ENCODE measurements at regions not wholly inside any gene's neighbourhood (a gene's known extent, or its start where the extent isn't known, plus 50 kb on each side); places are given as distances from the start of the nearest gene placed in this dataset.

DNA sequence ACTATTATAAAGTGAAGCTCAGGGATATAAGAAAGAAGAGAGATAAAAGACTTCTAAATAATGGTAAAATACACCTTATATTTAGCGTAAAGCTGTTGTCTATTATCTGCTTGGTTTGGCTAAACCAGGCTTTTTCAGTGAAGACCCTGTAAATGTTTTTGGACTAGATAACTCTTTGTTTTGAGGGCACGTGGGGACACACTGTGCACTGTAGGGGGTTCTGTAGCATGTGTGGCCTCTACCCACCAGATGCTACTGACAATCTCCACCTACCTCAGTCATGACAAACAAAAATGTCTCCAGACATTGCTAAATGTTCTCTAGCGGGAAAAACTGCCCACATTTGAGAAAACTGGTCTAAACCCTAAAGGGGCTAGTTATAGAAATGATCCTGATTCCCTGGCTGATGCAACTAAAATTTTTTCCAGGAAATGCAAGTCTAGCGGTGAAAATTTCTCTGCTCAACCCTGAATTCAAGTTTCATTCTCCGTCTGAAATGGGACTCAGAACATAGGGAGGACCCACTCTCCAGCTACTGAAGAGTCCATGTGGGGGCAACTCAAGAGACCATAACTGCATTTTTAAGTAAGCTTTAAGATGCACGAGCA lies 355.2 kb upstream of the RASGEF1B start:
- WGBS, 5 donors: 63 to 85% (median 72%) methylated on average over 6 of the region's 6 CpGs
- H3K27me3 ChIP-seq (replicated peaks in 1 of 7): no peaks in the 10 kb centered on the region
- intact Hi-C loops (cut with DNase I; ENCODE audit: low total_unique reads): no loop called here
- TF ChIP-seq, protein P1, sequence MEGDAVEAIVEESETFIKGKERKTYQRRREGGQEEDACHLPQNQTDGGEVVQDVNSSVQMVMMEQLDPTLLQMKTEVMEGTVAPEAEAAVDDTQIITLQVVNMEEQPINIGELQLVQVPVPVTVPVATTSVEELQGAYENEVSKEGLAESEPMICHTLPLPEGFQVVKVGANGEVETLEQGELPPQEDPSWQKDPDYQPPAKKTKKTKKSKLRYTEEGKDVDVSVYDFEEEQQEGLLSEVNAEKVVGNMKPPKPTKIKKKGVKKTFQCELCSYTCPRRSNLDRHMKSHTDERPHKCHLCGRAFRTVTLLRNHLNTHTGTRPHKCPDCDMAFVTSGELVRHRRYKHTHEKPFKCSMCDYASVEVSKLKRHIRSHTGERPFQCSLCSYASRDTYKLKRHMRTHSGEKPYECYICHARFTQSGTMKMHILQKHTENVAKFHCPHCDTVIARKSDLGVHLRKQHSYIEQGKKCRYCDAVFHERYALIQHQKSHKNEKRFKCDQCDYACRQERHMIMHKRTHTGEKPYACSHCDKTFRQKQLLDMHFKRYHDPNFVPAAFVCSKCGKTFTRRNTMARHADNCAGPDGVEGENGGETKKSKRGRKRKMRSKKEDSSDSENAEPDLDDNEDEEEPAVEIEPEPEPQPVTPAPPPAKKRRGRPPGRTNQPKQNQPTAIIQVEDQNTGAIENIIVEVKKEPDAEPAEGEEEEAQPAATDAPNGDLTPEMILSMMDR (IDR thresholded peaks at IDR 0.05 in 8 of 11, conservative IDR thresholded peaks at IDR 0.05 in 3 of 11): no peak
- TF ChIP-seq POLR2AphosphoS5 (IDR thresholded peaks at IDR 0.05) (no peak), POLR2A (IDR thresholded peaks at IDR 0.05) (no peak)
- H3K27ac ChIP-seq: no peak overlapping the region
- H3K9me3 ChIP-seq: no peaks in the 10 kb centered on the region
- no peaks in the 10 kb centered on the region for H3K36me3 ChIP-seq
- H3K4me3 ChIP-seq: no peak overlapping the region
- H3K4me1 ChIP-seq: no peaks in the 10 kb centered on the region
- DNase-seq: no peak

DNA sequence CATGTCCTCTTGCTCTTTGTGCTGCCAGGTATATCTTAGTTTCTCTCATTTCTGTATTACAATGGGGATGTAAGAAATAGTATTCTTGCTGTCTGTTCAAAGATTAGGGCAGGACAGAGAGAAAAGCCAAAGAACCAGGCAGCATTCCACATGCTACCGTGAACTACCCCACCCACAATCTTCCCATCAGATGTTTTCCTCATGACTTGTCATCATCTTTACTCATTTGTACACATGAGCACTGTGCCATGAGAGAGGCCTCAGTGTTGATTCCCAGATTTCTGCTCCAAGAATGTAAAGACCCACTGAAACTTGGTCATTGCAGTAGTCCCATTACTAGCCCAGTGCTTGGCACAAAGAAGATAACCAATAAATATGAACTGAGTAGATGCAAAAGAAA lies 354.6 kb upstream of the RASGEF1B start:
- Histone ChIP-seq H3K9me3 (no peaks in the 10 kb centered on the region), H3K27ac (no peak overlapping the region), H3K36me3 (no peaks in the 10 kb centered on the region), H3K4me1 (no peaks in the 10 kb centered on the region), H3K27me3 (replicated peaks in 1 of 7) (no peaks in the 10 kb centered on the region), H3K4me3 (no peak overlapping the region)
- no peak for TF ChIP-seq POLR2AphosphoS5 (IDR thresholded peaks at IDR 0.05)
- TF ChIP-seq, protein P1 (IDR thresholded peaks at IDR 0.05 in 8 of 11, conservative IDR thresholded peaks at IDR 0.05 in 3 of 11): no peak
- no peak for DNase-seq
- intact Hi-C loops (cut with DNase I; ENCODE audit: low total_unique reads): no loop called here
- 84 to 100% (median 95%) methylated on average over 1 of the region's 1 CpG for WGBS, 5 donors

DNA sequence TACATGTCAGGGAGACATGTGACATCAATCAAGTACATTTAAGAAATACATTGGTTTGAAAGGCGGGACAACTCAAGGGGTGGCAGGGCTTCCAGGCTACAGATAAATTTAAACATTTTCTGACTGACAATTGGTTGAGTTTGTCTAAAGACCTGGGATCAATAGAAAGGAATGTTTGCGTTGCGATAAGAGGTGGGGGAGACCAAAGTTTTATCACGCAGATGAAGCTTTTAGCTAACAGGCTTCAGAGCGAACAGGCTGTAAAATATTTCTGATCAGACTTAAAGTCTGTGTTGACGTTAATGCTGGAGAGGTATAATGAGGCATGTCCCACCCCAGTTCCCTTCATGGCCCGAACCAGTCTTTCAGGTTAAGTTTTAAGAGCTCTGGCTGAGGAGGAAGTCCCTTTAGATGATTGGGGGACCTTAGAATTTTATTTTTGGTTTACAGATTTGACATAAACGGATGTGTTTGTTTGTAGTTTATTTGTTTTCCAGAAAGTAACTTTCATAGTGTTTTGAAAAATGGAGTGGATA lies 346.7 kb upstream of the RASGEF1B start:
- no peak for DNase-seq
- H3K27me3 ChIP-seq (replicated peaks in 1 of 7): no peaks in the 10 kb centered on the region
- 79 to 94% (median 88%) methylated on average over 8 of the region's 8 CpGs for WGBS, 5 donors
- no peak overlapping the region for H3K4me3 ChIP-seq
- TF ChIP-seq POLR2AphosphoS5 (IDR thresholded peaks at IDR 0.05) (no peak), POLR2A (IDR thresholded peaks at IDR 0.05) (no peak)
- TF ChIP-seq, protein P1 (IDR thresholded peaks at IDR 0.05 in 8 of 11, conservative IDR thresholded peaks at IDR 0.05 in 3 of 11): no peak
- no peaks in the 10 kb centered on the region for H3K36me3 ChIP-seq
- H3K9me3 ChIP-seq: no peaks in the 10 kb centered on the region
- H3K27ac ChIP-seq: no peak overlapping the region
- intact Hi-C loops (cut with DNase I; ENCODE audit: low total_unique reads): no loop called here
- peaks cover 0 to 13% (median 5%) of the 10 kb centered on the region in 6 donors for H3K4me1 ChIP-seq

DNA sequence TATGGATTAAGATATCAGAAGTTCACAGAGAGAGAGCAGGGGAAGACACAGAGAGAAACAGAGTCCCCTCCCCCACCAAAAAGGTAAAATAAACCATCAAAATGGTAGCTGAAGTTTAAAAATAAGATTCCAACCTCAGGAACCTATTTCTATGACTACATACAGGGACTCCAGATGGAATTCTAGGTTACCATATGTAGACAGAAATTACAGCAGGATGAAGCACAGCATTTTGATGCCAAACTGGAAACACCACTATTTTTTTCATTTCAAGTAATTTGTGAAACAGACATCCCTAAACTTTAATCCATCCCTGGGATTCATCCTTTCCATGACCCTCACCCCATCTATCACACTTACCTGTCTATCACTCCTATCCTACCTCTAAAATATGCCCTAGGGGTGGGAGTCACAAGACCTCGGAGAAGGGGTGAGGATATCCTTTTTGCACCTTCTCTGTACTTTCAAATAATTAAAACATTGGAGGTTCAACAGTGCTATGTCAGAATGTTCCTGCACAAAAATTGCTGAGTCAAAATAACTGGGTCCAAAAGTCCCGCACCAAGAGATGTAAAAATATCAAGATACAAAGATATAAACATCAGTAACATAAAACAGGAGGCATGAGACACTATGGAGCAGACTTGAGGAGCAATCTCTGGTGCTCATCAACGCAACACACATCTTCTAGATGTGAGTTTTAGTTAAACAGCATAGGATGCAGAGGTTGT lies 344.5 kb upstream of the RASGEF1B start:
- H3K4me3 ChIP-seq: no peak overlapping the region

More for the DNA sequence above, 344.5 kb upstream of the RASGEF1B start:
- H3K4me1 ChIP-seq: peaks cover 0 to 13% (median 5%) of the 10 kb centered on the region in 6 donors
- no peaks in the 10 kb centered on the region for H3K9me3 ChIP-seq
- TF ChIP-seq POLR2AphosphoS5 (IDR thresholded peaks at IDR 0.05): no peak
- no peak for TF ChIP-seq POLR2A (IDR thresholded peaks at IDR 0.05)
- TF ChIP-seq, protein P1 (IDR thresholded peaks at IDR 0.05 in 8 of 11, conservative IDR thresholded peaks at IDR 0.05 in 3 of 11): no peak
- intact Hi-C loops (cut with DNase I; ENCODE audit: low total_unique reads): no loop called here
- no peaks in the 10 kb centered on the region for H3K36me3 ChIP-seq
- DNase-seq: no peak
- no peaks in the 10 kb centered on the region for H3K27me3 ChIP-seq (replicated peaks in 1 of 7)
- WGBS, 5 donors: 91 to 94% (median 93%) methylated on average over 3 of the region's 3 CpGs
- no peak overlapping the region for H3K27ac ChIP-seq

All from spleen (tissue), 11 donors.